K562 (cell line): ENCODE measurements at regions not wholly inside any gene's neighbourhood (a gene's known extent, or its start where the extent isn't known, plus 50 kb on each side); places are given as distances from the start of the nearest gene placed in this dataset.
"Not testable (repeated sequence)": the region's sequence is repeated elsewhere in the genome, so short reads cannot be mapped to it uniquely, and the experiment has no call there.

Source experiments
- EZH2 ChIP-seq: IDR thresholded peaks from 2 replicates; pipeline ENCODE4 v1.6.1; 2012; ENCODE audit warnings: low read depth, mild to moderate bottlenecking, inconsistent platforms, low read length, borderline replicate concordance
- POLR2A ChIP-seq: fragments of 450-650 bp; conservative IDR thresholded peaks from 2 replicates; pipeline ENCODE4 v1.6.1; 2016
- SMAD1 ChIP-seq: fragments of 150-350 bp; IDR thresholded peaks from 2 replicates; pipeline ENCODE4 v1.6.1; 2014; ENCODE audit warnings: low read length, low read depth; ENCODE audit not compliant: partially characterized antibody
- SREBF2 ChIP-seq: sonication (generic); formaldehyde crosslinking; IDR thresholded peaks from 2 replicates; pipeline ENCODE4 v1.4.0; 2020; ENCODE audit warnings: mild to moderate bottlenecking, missing genetic modification reagents
- SRSF9 ChIP-seq: fragments of 200-400 bp; formaldehyde crosslinking; IDR thresholded peaks from 2 replicates; pipeline ENCODE4 v1.6.1; 2017; ENCODE audit warnings: low read depth, low read length, borderline replicate concordance
- TAF15 ChIP-seq: fragments of 200-400 bp; formaldehyde crosslinking; IDR thresholded peaks from 2 replicates; pipeline ENCODE4 v1.6.1; 2017; ENCODE audit warnings: mild to moderate bottlenecking, low read depth, low read length, moderate library complexity
- TCF7L2 ChIP-seq: fragments of 150-350 bp; IDR thresholded peaks from 2 replicates; pipeline ENCODE4 v1.6.1; 2016; ENCODE audit warnings: low read depth, mild to moderate bottlenecking, low read length, moderate library complexity
- ZBTB1 ChIP-seq: sonication (generic); formaldehyde crosslinking; IDR thresholded peaks from 2 replicates; pipeline ENCODE4 v1.8.1; 2023; ENCODE audit warnings: missing genetic modification reagents, low read depth, mild to moderate bottlenecking, borderline replicate concordance
- ZNF253 ChIP-seq: fragments of 250-450 bp; sonication (Bioruptor Pico); conservative IDR thresholded peaks from 2 replicates; pipeline ENCODE4 v1.6.1; 2021; ENCODE audit warnings: mild to moderate bottlenecking
- ZNF280A ChIP-seq: fragments of 450-650 bp; IDR thresholded peaks from 2 replicates; pipeline ENCODE4 v1.6.1; 2018; ENCODE audit warnings: mild to moderate bottlenecking, low read depth; ENCODE audit not compliant: partially characterized antibody

- TF ChIP-seq SREBF2 (CRISPR knock-in tag); TCF7L2; ZBTB1 (CRISPR knock-in tag); ZNF280A; SMAD1; SRSF9; POLR2A; ZNF253 (CRISPR knock-in tag); TAF15; EZH2: not testable (repeated sequence)
These were observed 365.4 kb downstream of the DNAH5 start for GRCh38 chr5:13579091-13579490.
